Neuronal stem cell (in vitro differentiated cells): ENCODE measurements at regions not wholly inside any gene's neighbourhood (a gene's known extent, or its start where the extent isn't known, plus 50 kb on each side); places are given as distances from the start of the nearest gene placed in this dataset.

Experiments used
- DNase-seq: peaks from one replicate; pipeline ENCODE4 v3.0.0-alpha.2; 2013; ENCODE audit warnings: low spot score
- H2AFZ ChIP-seq: one replicate; pipeline ENCODE4 v1.6.1; 2013; ENCODE audit warnings: mild to moderate bottlenecking, low read length, inconsistent platforms
- H2AK5ac ChIP-seq: 2 replicates; pipeline ENCODE4 v1.6.1; 2013; ENCODE audit warnings: low read depth, mild to moderate bottlenecking, inconsistent platforms, low read length, moderate library complexity, mixed read lengths
- H2BK120ac ChIP-seq: 2 replicates; pipeline ENCODE4 v1.6.1; 2013; ENCODE audit warnings: low read depth, mild to moderate bottlenecking, inconsistent platforms, low read length, moderate library complexity, mixed read lengths
- H2BK12ac ChIP-seq: one replicate; pipeline ENCODE4 v1.6.1; 2013; ENCODE audit warnings: low read length, inconsistent platforms
- H2BK15ac ChIP-seq: 2 replicates; pipeline ENCODE4 v1.6.1; 2013; ENCODE audit warnings: mild to moderate bottlenecking, low read length, inconsistent platforms, mixed read lengths
- H2BK5ac ChIP-seq: one replicate; pipeline ENCODE4 v1.6.1; 2013; ENCODE audit warnings: inconsistent platforms, mild to moderate bottlenecking, low read length, moderate library complexity
- H3K14ac ChIP-seq: one replicate; pipeline ENCODE4 v1.6.1; 2013; ENCODE audit warnings: low read length, inconsistent platforms
- H3K18ac ChIP-seq: 2 replicates; pipeline ENCODE4 v1.6.1; 2013; ENCODE audit warnings: low read length, inconsistent platforms
- H3K23ac ChIP-seq: 2 replicates; pipeline ENCODE4 v1.6.1; 2013; ENCODE audit warnings: low read depth, mild to moderate bottlenecking, mixed read lengths, low read length, inconsistent platforms; ENCODE audit not compliant: poor library complexity
- H3K27ac ChIP-seq: replicated peaks from 3 replicates; pipeline ENCODE4 v1.5.1; 2013; ENCODE audit warnings: low read length, inconsistent platforms
- H3K27me3 ChIP-seq, 3 experiments: 2 replicates each; pipeline ENCODE4 v1.6.1; 2013; ENCODE audit warnings: low read length in 3 of 3, mild to moderate bottlenecking in 2 of 3, inconsistent platforms in 1 of 3, low read depth in 1 of 3, mixed read lengths in 1 of 3, moderate library complexity in 1 of 3; ENCODE audit not compliant: control insufficient read depth in 3 of 3, insufficient read depth in 3 of 3
- H3K36me3 ChIP-seq, 2 donors: replicated peaks in 1 of 2; 2 replicates each; pipeline ENCODE4 v1.6.1; 2013; ENCODE audit warnings: low read length in 2 of 2; ENCODE audit not compliant: control insufficient read depth in 2 of 2, insufficient read depth in 2 of 2
- H3K4ac ChIP-seq: 2 replicates; pipeline ENCODE4 v1.6.1; 2013; ENCODE audit warnings: inconsistent platforms, mild to moderate bottlenecking, low read length, moderate library complexity
- H3K4me1 ChIP-seq, 2 donors: 1 replicate in 1 of 2; 2 replicates in 1 of 2; pipeline ENCODE4 v1.6.1; 2013; ENCODE audit warnings: low read length in 2 of 2, low read depth in 1 of 2; ENCODE audit not compliant: control insufficient read depth in 2 of 2, insufficient read depth in 1 of 2
- H3K4me2 ChIP-seq: one replicate; pipeline ENCODE4 v1.6.1; 2013; ENCODE audit warnings: mild to moderate bottlenecking, low read length, inconsistent platforms; ENCODE audit not compliant: insufficient read depth, poor library complexity, severe bottlenecking
- H3K4me3 ChIP-seq, 2 donors: 2 replicates each; pipeline ENCODE4 v1.5.1; 2013; ENCODE audit warnings: low read length in 2 of 2, mild to moderate bottlenecking in 2 of 2, inconsistent platforms in 1 of 2, moderate library complexity in 1 of 2
- H3K79me1 ChIP-seq: one replicate; pipeline ENCODE4 v1.6.1; 2013; ENCODE audit warnings: low read depth, mild to moderate bottlenecking, inconsistent platforms, low read length, moderate library complexity
- H3K9ac ChIP-seq: one replicate; pipeline ENCODE4 v1.6.1; 2013; ENCODE audit warnings: mild to moderate bottlenecking, low read depth, low read length, inconsistent platforms; ENCODE audit not compliant: poor library complexity
- H3K9me3 ChIP-seq, 2 donors: replicated peaks in 1 of 2; 2 replicates each; pipeline versions ENCODE3 to v1.6.1; 2013; ENCODE audit warnings: low read length in 2 of 2, mild to moderate bottlenecking in 2 of 2, inconsistent platforms in 1 of 2, low read depth in 1 of 2, mixed read lengths in 1 of 2, moderate library complexity in 1 of 2; ENCODE audit not compliant: control insufficient read depth in 2 of 2, insufficient read depth in 1 of 2
- H4K8ac ChIP-seq: one replicate; pipeline ENCODE4 v1.6.1; 2013; ENCODE audit warnings: low read depth, mild to moderate bottlenecking, inconsistent platforms, low read length, moderate library complexity
- H4K91ac ChIP-seq: one replicate; pipeline ENCODE4 v1.6.1; 2013; ENCODE audit warnings: low read length, low read depth, mild to moderate bottlenecking, inconsistent platforms; ENCODE audit not compliant: poor library complexity
- WGBS, 2 donors: extraction: QIAGEN DNeasy Blood & Tissue Kit; methylation state at CpG; one replicate each; pipeline ENCODE4 v1.1.7; 2013; ENCODE audit warnings: missing lambda C conversion rate in 2 of 2, mixed read lengths in 1 of 2; ENCODE audit not compliant: insufficient read length in 2 of 2, insufficient replicate concordance in 1 of 2; ENCODE audit errors: extremely low coverage in 2 of 2; 5-methylcytosine and 5-hydroxymethylcytosine counted together

DNA sequence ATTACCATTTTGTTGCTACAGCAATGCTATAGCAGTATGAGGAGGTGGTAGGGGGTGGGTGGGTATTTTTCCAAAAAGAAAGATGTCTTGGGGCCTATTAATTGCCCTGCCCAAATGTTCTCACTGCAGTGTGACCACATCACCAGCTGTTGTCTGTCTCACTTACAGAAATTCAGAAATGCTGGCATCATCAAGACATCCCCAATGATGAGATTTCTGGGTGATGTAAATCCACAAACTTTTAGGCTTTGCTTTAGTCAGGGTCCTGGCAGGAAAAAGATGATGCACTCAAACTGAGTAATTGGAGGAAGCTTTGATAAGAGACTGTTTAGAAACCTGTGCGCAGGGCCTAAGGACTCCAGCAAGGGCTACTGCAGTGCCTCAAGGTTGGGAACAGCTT, 56.2 kb upstream of the OPN4 start:
- WGBS, 2 donors, result no CpG with 5 or more reads among the region's 1 CpG
- H2BK12ac ChIP-seq, result no peak overlapping the region
- DNase-seq, result no peak

DNA sequence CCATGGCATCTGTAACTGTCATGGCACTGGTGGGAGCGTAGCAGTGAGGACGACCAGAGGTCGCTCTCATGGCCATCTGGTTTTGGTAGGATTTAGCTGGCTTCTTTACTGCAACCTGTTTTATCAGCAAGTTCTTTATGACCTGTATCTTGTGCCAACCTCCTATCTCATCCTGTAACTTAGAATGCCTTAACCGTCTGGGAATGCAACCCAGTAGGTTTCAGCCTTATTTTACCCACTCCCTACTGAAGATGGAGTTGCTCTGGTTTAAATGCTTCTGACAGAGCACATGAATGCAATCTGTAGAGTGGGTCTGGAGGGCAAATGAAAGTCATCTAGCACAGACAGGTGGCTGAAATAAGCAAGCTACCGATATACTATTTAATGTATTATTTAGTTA, 55.3 kb upstream of the OPN4 start:
- H2BK12ac ChIP-seq, result no peak overlapping the region
- H3K4me3 ChIP-seq, result no peak overlapping the region
- H3K4ac ChIP-seq, result no peak overlapping the region
- H2BK5ac ChIP-seq, result no peak overlapping the region
- no peak overlapping the region for H2BK120ac ChIP-seq
- no peaks in the 10 kb centered on the region for H3K79me1 ChIP-seq
- no peaks in the 10 kb centered on the region for H3K9me3 ChIP-seq
- H3K4me1 ChIP-seq, result peaks cover 0 to 2% of the 10 kb centered on the region in 2 donors
- no peak overlapping the region for H2AFZ ChIP-seq
- no peak overlapping the region for H3K9ac ChIP-seq
- H4K91ac ChIP-seq, result no peak overlapping the region
- no peak overlapping the region for H3K18ac ChIP-seq
- H2AK5ac ChIP-seq, result no peak overlapping the region
- H3K27ac ChIP-seq, result no peak overlapping the region
- no CpG with 5 or more reads among the region's 5 CpGs for WGBS, 2 donors
- no peaks in the 10 kb centered on the region for H3K36me3 ChIP-seq
- H4K8ac ChIP-seq, result no peak overlapping the region
- H3K23ac ChIP-seq, result no peak overlapping the region
- H3K14ac ChIP-seq, result no peak overlapping the region
- H2BK15ac ChIP-seq, result no peak overlapping the region
- no peak overlapping the region for H3K4me2 ChIP-seq
- peaks cover 0 to 16% (median 0%) of the 10 kb centered on the region in 3 experiments for H3K27me3 ChIP-seq
- DNase-seq, result no peak

More for the DNA sequence above, 56.2 kb upstream of the OPN4 start:
- H3K27me3 ChIP-seq, result peaks cover 0 to 16% (median 0%) of the 10 kb centered on the region in 3 experiments
- no peak overlapping the region for H4K8ac ChIP-seq
- no peak overlapping the region for H3K23ac ChIP-seq
- H3K4ac ChIP-seq, result no peak overlapping the region
- no peak overlapping the region for H3K27ac ChIP-seq
- H3K18ac ChIP-seq, result no peak overlapping the region
- no peak overlapping the region for H2BK120ac ChIP-seq
- H4K91ac ChIP-seq, result no peak overlapping the region
- H3K9me3 ChIP-seq, result no peaks in the 10 kb centered on the region
- H3K9ac ChIP-seq, result no peak overlapping the region
- H3K4me1 ChIP-seq, result peaks cover 0 to 2% of the 10 kb centered on the region in 2 donors
- no peak overlapping the region for H3K14ac ChIP-seq
- H2BK15ac ChIP-seq, result no peak overlapping the region
- no peaks in the 10 kb centered on the region for H3K36me3 ChIP-seq
- H3K4me2 ChIP-seq, result no peak overlapping the region
- H2AK5ac ChIP-seq, result no peak overlapping the region
- no peak overlapping the region for H2AFZ ChIP-seq
- H2BK5ac ChIP-seq, result no peak overlapping the region
- no peaks in the 10 kb centered on the region for H3K79me1 ChIP-seq
- H3K4me3 ChIP-seq, result no peak overlapping the region

DNA sequence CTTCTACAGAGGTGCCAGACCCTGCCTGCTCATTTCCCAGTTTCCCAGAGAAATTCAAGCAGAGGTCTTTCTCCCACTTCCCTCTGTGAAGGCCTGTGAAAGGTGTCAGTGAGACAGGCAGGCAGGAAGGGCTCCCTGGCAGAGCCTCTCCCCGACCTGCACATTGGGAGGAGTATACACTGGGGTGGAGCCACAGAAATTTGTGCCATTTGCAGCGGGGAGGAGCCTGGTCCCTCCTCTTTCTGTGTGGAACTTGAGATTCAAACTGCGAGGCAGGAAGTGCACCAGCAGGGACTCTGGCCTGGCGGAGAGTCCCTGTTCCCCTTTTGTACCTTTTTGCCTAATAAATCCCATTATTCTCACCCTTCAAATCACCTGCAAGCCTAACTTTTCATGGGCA, 54.6 kb upstream of the OPN4 start:
- DNase-seq, result no peak
- Histone ChIP-seq H3K4ac (no peak overlapping the region), H3K79me1 (no peaks in the 10 kb centered on the region), H4K8ac (no peak overlapping the region), H2BK120ac (no peak overlapping the region), H3K9ac (no peak overlapping the region), H3K36me3 (no peaks in the 10 kb centered on the region), H2AK5ac (no peak overlapping the region), H2AFZ (peak overlapping the region; percentile 80), H3K4me3 (no peak overlapping the region), H3K23ac (no peak overlapping the region), H3K9me3 (no peaks in the 10 kb centered on the region), H3K4me1 (peaks cover 0 to 2% of the 10 kb centered on the region in 2 donors), H2BK15ac (no peak overlapping the region), H3K14ac (no peak overlapping the region), H2BK5ac (no peak overlapping the region), H3K18ac (no peak overlapping the region), H2BK12ac (no peak overlapping the region), H3K4me2 (no peak overlapping the region), H4K91ac (no peak overlapping the region), H3K27ac (no peak overlapping the region), H3K27me3 (peaks cover 0 to 16% (median 0%) of the 10 kb centered on the region in 3 experiments)
- no CpG with 5 or more reads among the region's 4 CpGs for WGBS, 2 donors

DNA sequence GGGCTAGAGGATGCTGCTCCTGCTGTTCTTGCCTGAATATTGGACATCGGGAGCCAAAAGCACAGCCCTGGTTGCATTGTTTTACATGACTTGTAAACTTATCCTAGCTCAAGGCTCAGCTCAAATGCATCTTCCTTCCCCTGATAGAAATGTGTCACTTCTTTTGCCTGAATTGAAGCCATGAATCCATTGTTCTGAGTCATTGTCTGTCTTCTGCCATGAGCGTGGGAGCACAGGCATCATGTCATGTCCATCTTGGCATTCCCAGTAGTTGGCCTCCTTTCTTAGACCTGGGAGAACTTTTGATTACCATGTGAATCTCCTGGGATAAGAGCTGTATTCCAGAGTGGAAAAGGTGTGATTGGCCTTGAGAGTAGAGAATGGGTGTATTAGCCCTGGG, 54.1 kb upstream of the OPN4 start:
- Histone ChIP-seq H3K9ac (no peak overlapping the region), H2AFZ (peak overlapping the region; percentile 80), H2AK5ac (no peak overlapping the region), H2BK12ac (no peak overlapping the region), H4K8ac (no peak overlapping the region), H2BK15ac (no peak overlapping the region), H3K4me2 (no peak overlapping the region), H3K4me1 (peaks cover 0 to 2% of the 10 kb centered on the region in 2 donors), H3K36me3 (no peaks in the 10 kb centered on the region), H3K9me3 (no peaks in the 10 kb centered on the region), H3K27ac (no peak overlapping the region), H2BK5ac (no peak overlapping the region), H2BK120ac (no peak overlapping the region), H4K91ac (no peak overlapping the region), H3K14ac (no peak overlapping the region), H3K4ac (no peak overlapping the region), H3K18ac (no peak overlapping the region), H3K4me3 (no peak overlapping the region), H3K79me1 (no peaks in the 10 kb centered on the region), H3K23ac (no peak overlapping the region), H3K27me3 (peaks cover 0 to 16% (median 0%) of the 10 kb centered on the region in 3 experiments)
- no peak for DNase-seq
- no CpG with 5 or more reads among the region's 2 CpGs for WGBS, 2 donors
